OCI-LY7 (cell line): ENCODE measurements at regions not wholly inside any gene's neighbourhood (a gene's known extent, or its start where the extent isn't known, plus 50 kb on each side); places are given as distances from the start of the nearest gene placed in this dataset.

Experiments
- BruUV-seq: library from RNA; stranded (reverse); fragments of 400-500 nt; replicated peaks from 2 replicates; lab custom pipeline; 2021; lab: Mats Ljungman, UMichigan
- CTCF ChIA-PET: fragments of 300-600 bp; sonication (Branson Sonifier 250); formaldehyde crosslinking; loops from one replicate; lab custom pipeline; 2022; ENCODE audit warnings: antibody characterized with exemption; ENCODE audit not compliant: unreplicated experiment; lab: Charles Lee
- POLR2A ChIA-PET: fragments of 300-600 bp; sonication (Branson Sonifier 250); formaldehyde crosslinking; loops from one replicate; lab custom pipeline; 2022; ENCODE audit warnings: antibody characterized with exemption; lab: Charles Lee
- DNase-seq: peaks from one replicate; pipeline ENCODE4 v3.0.0-alpha.2; 2015; ENCODE audit warnings: low spot score
- H2AFZ ChIP-seq: fragments of 200-600 bp; sonication (generic), shearing (Covaris generic); 2 replicates; pipeline ENCODE4 v1.6.1; 2014; ENCODE audit warnings: mild to moderate bottlenecking, antibody characterized with exemption, low read length, moderate library complexity
- H3K27ac ChIP-seq: fragments of 200-600 bp; sonication (generic); 2 replicates; pipeline ENCODE4 v1.5.1; 2014; ENCODE audit warnings: mixed run types, low read depth, mild to moderate bottlenecking, moderate library complexity, low read length, inconsistent platforms; ENCODE audit not compliant: poor library complexity, severe bottlenecking
- H3K36me3 ChIP-seq: fragments of 200-600 bp; sonication (generic); 2 replicates; pipeline ENCODE4 v1.6.1; 2014; ENCODE audit warnings: mild to moderate bottlenecking, antibody characterized with exemption, low read length, moderate library complexity, mixed read lengths; ENCODE audit not compliant: insufficient read depth
- H3K4me1 ChIP-seq: fragments of 200-600 bp; sonication (generic); 2 replicates; pipeline ENCODE4 v1.5.1; 2014; ENCODE audit warnings: mild to moderate bottlenecking, low read length; ENCODE audit not compliant: insufficient read depth, poor library complexity, severe bottlenecking
- H3K4me2 ChIP-seq: fragments of 200-600 bp; sonication (generic); 2 replicates; pipeline ENCODE4 v1.6.1; 2014; ENCODE audit warnings: mild to moderate bottlenecking, low read length
- H3K4me3 ChIP-seq: fragments of 200-600 bp; sonication (generic); 2 replicates; pipeline ENCODE4 v1.5.1; 2014; ENCODE audit warnings: mild to moderate bottlenecking, low read depth, low read length; ENCODE audit not compliant: poor library complexity, severe bottlenecking
- H3K79me2 ChIP-seq: fragments of 200-600 bp; sonication (generic); 2 replicates; pipeline ENCODE4 v1.6.1; 2016; ENCODE audit warnings: low read depth, mild to moderate bottlenecking, low read length, moderate library complexity, mixed read lengths; ENCODE audit not compliant: insufficient read depth
- H3K9me2 ChIP-seq: fragments of 200-600 bp; sonication (generic); 2 replicates; pipeline ENCODE4 v1.6.1; 2016; ENCODE audit warnings: mild to moderate bottlenecking, low read length, mixed read lengths; ENCODE audit not compliant: insufficient read depth
- H3K9me3 ChIP-seq: fragments of 200-600 bp; sonication (generic); 2 replicates; pipeline ENCODE4 v1.6.1; 2014; ENCODE audit warnings: mild to moderate bottlenecking, mixed run types, low read length, mixed read lengths
- H4K20me1 ChIP-seq: fragments of 200-600 bp; sonication (generic); 2 replicates; pipeline ENCODE4 v1.6.1; 2014; ENCODE audit warnings: mild to moderate bottlenecking, antibody characterized with exemption, low read length, moderate library complexity, mixed read lengths; ENCODE audit not compliant: insufficient read depth
- CTCF ChIP-seq: fragments of 200-600 bp; sonication (generic); conservative IDR thresholded peaks from 2 replicates; pipeline ENCODE4 v1.5.1; 2014; ENCODE audit warnings: mild to moderate bottlenecking, antibody characterized with exemption, low read length, moderate library complexity, mixed read lengths
- EZH2phosphoT487 ChIP-seq: fragments of 200-600 bp; sonication (generic); IDR thresholded peaks from 2 replicates; pipeline ENCODE4 v1.6.1; 2018; ENCODE audit warnings: low read depth, borderline replicate concordance, mild to moderate bottlenecking, mixed run types, antibody characterized with exemption, low read length, moderate library complexity, mixed read lengths
- intact Hi-C: fragments of 100-400 bp; cut with micrococcal nuclease; formaldehyde crosslinking; loops from one replicate; pipeline ENCODE4 v1.10.0; 2022; ENCODE audit not compliant: unreplicated experiment

- H3K79me2 ChIP-seq: no peaks in the 10 kb centered on the region
Measured at GRCh38 chrX:83022020-83022419, 486.1 kb upstream of the POU3F4 start.

More at GRCh38 chrX:83022020-83022419, 486.1 kb upstream of the POU3F4 start:
- Histone ChIP-seq H3K36me3 (no peaks in the 10 kb centered on the region), H3K4me1 (no peaks in the 10 kb centered on the region), H4K20me1 (no peaks in the 10 kb centered on the region), H2AFZ (no peak overlapping the region), H3K4me2 (no peak overlapping the region), H3K9me3 (no peaks in the 10 kb centered on the region), H3K27ac (no peak overlapping the region), H3K4me3 (no peak overlapping the region), H3K9me2 (no peaks in the 10 kb centered on the region)
- intact Hi-C loops: no loop called here
- ChIA-PET POLR2A (no interaction called here), CTCF (no interaction called here)
- no peak for TF ChIP-seq CTCF
- no peak for TF ChIP-seq EZH2phosphoT487
- no peak for DNase-seq
- BruUV-seq: no TSS peak
